Muscle of leg (tissue), 3 donors: ENCODE measurements at regions not wholly inside any gene's neighbourhood (a gene's known extent, or its start where the extent isn't known, plus 50 kb on each side); places are given as distances from the start of the nearest gene placed in this dataset.
A peak's percentile ranks its signal among the peaks of the same experiment; 100 is the strongest.
"Not testable (repeated sequence)": the region's sequence is repeated elsewhere in the genome, so short reads cannot be mapped to it uniquely, and the experiment has no call there.

Experiments
- DNase-seq: peaks from one replicate; pipeline ENCODE4 v3.0.0; 2013
- H3K27ac ChIP-seq: one replicate; pipeline ENCODE4 v1.5.1; 2013; ENCODE audit warnings: mild to moderate bottlenecking, low read length, control low read depth
- H3K27me3 ChIP-seq: one replicate; pipeline ENCODE4 v1.6.1; 2013; ENCODE audit warnings: low read length; ENCODE audit not compliant: control insufficient read depth, insufficient read depth
- H3K36me3 ChIP-seq: one replicate; pipeline ENCODE4 v1.6.1; 2013; ENCODE audit warnings: low read length; ENCODE audit not compliant: control insufficient read depth, insufficient read depth
- H3K4me1 ChIP-seq: one replicate; pipeline ENCODE4 v1.6.1; 2013; ENCODE audit warnings: low read length; ENCODE audit not compliant: control insufficient read depth, insufficient read depth
- H3K4me3 ChIP-seq: one replicate; pipeline ENCODE4 v1.5.1; 2013; ENCODE audit warnings: low read length, control low read depth
- H3K9me3 ChIP-seq: replicated peaks from 2 replicates; pipeline ENCODE4 v1.6.1; 2013; ENCODE audit warnings: low read depth, low read length; ENCODE audit not compliant: control insufficient read depth
- WGBS: methylation state at CpG from one replicate; pipeline ENCODE4 v1.1.5; 2013; ENCODE audit warnings: missing lambda C conversion rate; ENCODE audit not compliant: insufficient coverage; 5-methylcytosine and 5-hydroxymethylcytosine counted together

GRCh38 chr14:22249770-22250169, 339.3 kb downstream of the DAD1 start:
- no peaks in the 10 kb centered on the region for H3K36me3 ChIP-seq
- no peak overlapping the region for H3K27ac ChIP-seq
- no peaks in the 10 kb centered on the region for H3K27me3 ChIP-seq
- no peak overlapping the region for H3K4me3 ChIP-seq
- H3K9me3 ChIP-seq, result no peaks in the 10 kb centered on the region
- WGBS, result no CpG with 5 or more reads among the region's 4 CpGs
- DNase-seq, result no peak
- H3K4me1 ChIP-seq, result peaks cover 2% of the 10 kb centered on the region

DNA sequence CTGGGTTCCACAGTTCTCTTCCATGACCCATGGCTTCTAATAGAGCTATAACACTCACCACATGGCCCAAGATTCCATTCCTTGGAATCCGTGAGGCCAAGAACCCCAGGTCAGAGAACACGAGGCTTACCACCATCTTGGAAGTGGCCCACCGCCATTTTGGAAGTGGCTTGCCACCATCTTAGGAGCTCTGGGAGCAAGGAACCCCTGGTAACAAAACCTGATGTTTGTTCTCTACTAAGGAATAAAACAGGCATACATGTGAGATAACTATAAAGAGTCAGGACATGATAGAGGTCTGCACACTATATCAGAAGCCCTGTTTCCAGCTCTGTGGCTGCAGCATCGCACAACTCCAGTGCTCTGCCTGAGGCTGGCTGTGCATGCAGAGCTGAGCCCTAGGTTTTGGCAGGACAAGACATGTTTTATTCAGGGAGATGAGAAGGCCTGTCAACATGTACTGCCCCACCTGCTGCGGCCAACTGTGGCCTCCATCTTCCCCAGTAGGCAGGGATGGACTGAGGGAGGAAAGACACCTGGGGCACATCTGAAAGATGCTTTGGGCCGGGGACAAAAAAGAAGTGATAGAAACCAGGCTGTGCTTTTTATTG, 344.9 kb downstream of the DAD1 start:
- 80% methylated on average over 2 of the region's 6 CpGs for WGBS

DNA sequence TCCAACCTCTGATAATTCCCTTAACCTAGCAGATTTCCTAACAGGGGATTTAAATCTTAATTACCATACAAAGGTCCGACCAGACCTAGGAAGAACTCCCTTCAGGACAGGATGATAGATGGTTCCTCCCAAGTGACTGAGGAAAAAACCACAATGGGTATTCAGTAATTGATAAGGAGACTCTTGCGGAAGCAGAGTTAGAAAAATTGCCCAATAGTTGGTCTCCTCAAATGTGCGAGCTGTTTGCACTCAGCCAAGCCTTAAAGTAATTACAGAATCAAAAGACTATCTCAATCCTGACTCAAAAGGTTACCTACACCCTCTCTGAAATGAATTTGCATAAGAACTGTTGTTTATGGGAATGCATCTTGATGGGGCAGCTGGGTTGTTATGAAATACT, 350.7 kb downstream of the DAD1 start:
- no CpG with 5 or more reads among the region's 3 CpGs for WGBS
- H3K9me3 ChIP-seq, H3K27ac ChIP-seq, H3K36me3 ChIP-seq, H3K4me1 ChIP-seq, H3K4me3 ChIP-seq, H3K27me3 ChIP-seq, DNase-seq: not testable (repeated sequence)

More for the DNA sequence above, 344.9 kb downstream of the DAD1 start:
- no peak for DNase-seq
- Histone ChIP-seq H3K9me3 (no peaks in the 10 kb centered on the region), H3K4me3 (no peak overlapping the region), H3K36me3 (no peaks in the 10 kb centered on the region), H3K4me1 (peaks cover 2% of the 10 kb centered on the region), H3K27ac (no peak overlapping the region), H3K27me3 (no peaks in the 10 kb centered on the region)

- Histone ChIP-seq H3K9me3 (peaks cover 2% of the 10 kb centered on the region), H3K27me3 (no peaks in the 10 kb centered on the region), H3K36me3 (no peaks in the 10 kb centered on the region), H3K4me3 (no peak overlapping the region), H3K27ac (no peak overlapping the region), H3K4me1 (no peaks in the 10 kb centered on the region)
- DNase-seq, result no peak
Measured at GRCh38 chr14:22233377-22233776, 355.6 kb downstream of the DAD1 start.

- H3K36me3 ChIP-seq, result no peaks in the 10 kb centered on the region
- H3K9me3 ChIP-seq, result peaks cover 2% of the 10 kb centered on the region
- WGBS, result 70% methylated on average over 2 of the region's 2 CpGs
- no peak overlapping the region for H3K4me3 ChIP-seq
- H3K27ac ChIP-seq, result no peak overlapping the region
- H3K4me1 ChIP-seq, result no peaks in the 10 kb centered on the region
- H3K27me3 ChIP-seq, result no peaks in the 10 kb centered on the region
- DNase-seq, result no peak
Measured at GRCh38 chr14:22232933-22233332, 356.1 kb downstream of the DAD1 start.

GRCh38 chr14:22232486-22232885, 356.5 kb downstream of the DAD1 start:
- H3K27me3 ChIP-seq, result no peaks in the 10 kb centered on the region
- no peak overlapping the region for H3K4me3 ChIP-seq
- H3K4me1 ChIP-seq, result no peaks in the 10 kb centered on the region
- H3K27ac ChIP-seq, result no peak overlapping the region
- DNase-seq, result no peak
- H3K9me3 ChIP-seq, result peaks cover 2% of the 10 kb centered on the region
- no peaks in the 10 kb centered on the region for H3K36me3 ChIP-seq

- H3K4me3 ChIP-seq, result no peak overlapping the region
- no peak for DNase-seq
- H3K9me3 ChIP-seq, result peaks cover 2% of the 10 kb centered on the region
- no peak overlapping the region for H3K27ac ChIP-seq
- H3K4me1 ChIP-seq, result no peaks in the 10 kb centered on the region
- WGBS, result no CpG with 5 or more reads among the region's 1 CpG
- H3K27me3 ChIP-seq, result no peaks in the 10 kb centered on the region
- no peaks in the 10 kb centered on the region for H3K36me3 ChIP-seq
Measured at GRCh38 chr14:22231018-22231417, 358.0 kb downstream of the DAD1 start.

GRCh38 chr14:22230517-22230916, 358.5 kb downstream of the DAD1 start:
- Histone ChIP-seq H3K27ac (no peak overlapping the region), H3K4me1 (no peaks in the 10 kb centered on the region), H3K27me3 (no peaks in the 10 kb centered on the region), H3K9me3 (peaks cover 2% of the 10 kb centered on the region), H3K36me3 (no peaks in the 10 kb centered on the region), H3K4me3 (no peak overlapping the region)
- 88% methylated on average over 2 of the region's 2 CpGs for WGBS
- no peak for DNase-seq

DNA sequence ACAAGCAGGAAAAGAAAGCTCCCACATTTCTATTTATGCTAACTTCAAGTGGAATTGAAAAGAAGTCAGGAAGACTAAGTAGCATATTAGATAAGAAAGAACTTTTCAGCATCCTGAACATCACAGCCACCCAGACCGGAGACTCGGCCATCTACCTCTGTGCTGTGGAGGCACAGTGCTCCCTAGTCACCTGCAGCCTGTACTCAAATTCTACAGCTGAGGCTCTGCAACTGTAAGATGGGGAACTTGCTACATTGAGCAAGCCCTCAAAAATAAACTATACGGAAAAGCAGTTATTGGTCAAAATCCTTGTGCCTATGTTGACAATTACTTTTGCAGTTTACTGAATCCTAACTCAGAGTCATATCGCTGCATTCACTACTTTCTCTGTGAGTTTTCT, 361.9 kb downstream of the DAD1 start:
- no peak for DNase-seq
- no peak overlapping the region for H3K4me3 ChIP-seq
- 83% methylated on average over 3 of the region's 4 CpGs for WGBS
- H3K27ac ChIP-seq, result no peak overlapping the region
- no peaks in the 10 kb centered on the region for H3K27me3 ChIP-seq
- no peaks in the 10 kb centered on the region for H3K4me1 ChIP-seq
- no peaks in the 10 kb centered on the region for H3K36me3 ChIP-seq
- no peaks in the 10 kb centered on the region for H3K9me3 ChIP-seq

- peak; percentile 50 for DNase-seq
- WGBS, result 74% methylated on average over 8 of the region's 8 CpGs
- H3K9me3 ChIP-seq, result no peaks in the 10 kb centered on the region
- H3K27ac ChIP-seq, result no peak overlapping the region
- no peaks in the 10 kb centered on the region for H3K27me3 ChIP-seq
- no peak overlapping the region for H3K4me3 ChIP-seq
- no peaks in the 10 kb centered on the region for H3K4me1 ChIP-seq
- no peaks in the 10 kb centered on the region for H3K36me3 ChIP-seq
Measured at GRCh38 chr14:22226381-22226780, 362.6 kb downstream of the DAD1 start.

DNA sequence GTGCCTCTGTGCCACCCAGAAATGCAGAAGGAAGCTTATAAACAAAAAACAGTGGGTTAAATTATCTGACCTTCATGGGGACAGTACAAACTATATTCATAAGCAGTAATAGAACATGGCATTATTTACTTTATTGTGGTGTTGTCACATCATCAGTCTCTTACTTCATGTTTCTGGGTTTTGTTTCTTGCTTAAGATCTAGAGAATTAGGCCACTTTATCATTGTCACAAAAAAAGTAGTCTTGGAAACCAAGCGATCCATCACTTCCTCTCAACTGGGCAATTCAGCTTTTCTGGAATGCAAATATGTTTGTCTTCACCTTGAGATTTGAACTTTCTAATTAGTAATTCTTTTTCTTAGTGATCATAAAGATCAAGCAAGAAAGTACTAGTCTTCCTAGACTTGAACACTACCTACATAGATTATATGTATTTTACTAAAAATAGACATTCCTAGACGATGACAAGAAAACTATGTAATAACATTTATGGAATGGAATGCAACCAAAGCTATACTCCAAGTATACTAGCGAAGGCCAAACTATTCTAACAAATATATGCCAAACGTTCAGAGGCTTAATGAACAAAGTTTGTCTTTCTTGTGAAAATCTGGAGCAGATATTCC, 363.4 kb downstream of the DAD1 start:
- H3K36me3 ChIP-seq, result no peaks in the 10 kb centered on the region
- no CpG with 5 or more reads among the region's 4 CpGs for WGBS
- H3K4me1 ChIP-seq, result no peaks in the 10 kb centered on the region
- no peaks in the 10 kb centered on the region for H3K27me3 ChIP-seq
- H3K4me3 ChIP-seq, result no peak overlapping the region
- no peak overlapping the region for H3K27ac ChIP-seq
- peak; percentile 76 for DNase-seq
- H3K9me3 ChIP-seq, result no peaks in the 10 kb centered on the region
